H9 (cell line): ENCODE measurements at regions not wholly inside any gene's neighbourhood (a gene's known extent, or its start where the extent isn't known, plus 50 kb on each side); places are given as distances from the start of the nearest gene placed in this dataset.

Experiments used
- DNase-seq: peaks from one replicate; pipeline ENCODE4 v3.0.0-alpha.2; 2017
- H2AFZ ChIP-seq: one replicate; pipeline ENCODE4 v1.6.1; 2013; ENCODE audit warnings: mild to moderate bottlenecking, low read length, control low read depth, moderate library complexity
- H2AK5ac ChIP-seq: 2 replicates; pipeline ENCODE4 v1.6.1; 2013; ENCODE audit warnings: low read length, control low read depth, mixed read lengths; ENCODE audit not compliant: insufficient read length
- H2BK120ac ChIP-seq: one replicate; pipeline ENCODE4 v1.6.1; 2013; ENCODE audit warnings: low read depth, mild to moderate bottlenecking, low read length, control low read depth, inconsistent platforms; ENCODE audit not compliant: poor library complexity, severe bottlenecking
- H2BK12ac ChIP-seq: 2 replicates; pipeline ENCODE4 v1.6.1; 2013; ENCODE audit warnings: low read length, control low read depth, mixed read lengths, low read depth; ENCODE audit not compliant: insufficient read length
- H2BK15ac ChIP-seq: 2 replicates; pipeline ENCODE4 v1.6.1; 2013; ENCODE audit warnings: low read depth, low read length, control low read depth
- H2BK20ac ChIP-seq: one replicate; pipeline ENCODE4 v1.6.1; 2013; ENCODE audit warnings: low read depth, mild to moderate bottlenecking, low read length, control low read depth, inconsistent platforms; ENCODE audit not compliant: poor library complexity, severe bottlenecking
- H2BK5ac ChIP-seq: 2 replicates; pipeline ENCODE4 v1.6.1; 2013; ENCODE audit warnings: low read length, control low read depth, mixed read lengths; ENCODE audit not compliant: insufficient read length
- H3K14ac ChIP-seq: 2 replicates; pipeline ENCODE4 v1.6.1; 2013; ENCODE audit warnings: low read length, control low read depth; ENCODE audit not compliant: insufficient read depth
- H3K18ac ChIP-seq: 2 replicates; pipeline ENCODE4 v1.6.1; 2013; ENCODE audit warnings: low read depth, mild to moderate bottlenecking, mixed read lengths, low read length, control low read depth; ENCODE audit not compliant: insufficient read length
- H3K23ac ChIP-seq: 2 replicates; pipeline ENCODE4 v1.6.1; 2013; ENCODE audit warnings: low read length, control low read depth, mixed read lengths, low read depth; ENCODE audit not compliant: insufficient read length
- H3K23me2 ChIP-seq: 2 replicates; pipeline ENCODE4 v1.6.1; 2013; ENCODE audit warnings: low read depth, mild to moderate bottlenecking, mixed read lengths, low read length, control low read depth; ENCODE audit not compliant: insufficient read length, poor library complexity, severe bottlenecking
- H3K27ac ChIP-seq: 2 replicates; pipeline ENCODE4 v1.5.1; 2013; ENCODE audit warnings: low read length, control low read depth, mixed read lengths, low read depth; ENCODE audit not compliant: insufficient read length
- H3K27me3 ChIP-seq: 2 replicates; pipeline ENCODE4 v1.6.1; 2013; ENCODE audit warnings: low read length, control low read depth, inconsistent platforms; ENCODE audit not compliant: insufficient read depth
- H3K4ac ChIP-seq: 2 replicates; pipeline ENCODE4 v1.6.1; 2013; ENCODE audit warnings: low read depth, mild to moderate bottlenecking, control low read depth, inconsistent platforms, low read length, moderate library complexity
- H3K4me1 ChIP-seq: 2 replicates; pipeline ENCODE4 v1.6.1; 2013; ENCODE audit warnings: low read length, control low read depth, inconsistent platforms; ENCODE audit not compliant: insufficient read depth
- H3K4me2 ChIP-seq: 2 replicates; pipeline ENCODE4 v1.6.1; 2013; ENCODE audit warnings: low read length, control low read depth, mixed read lengths; ENCODE audit not compliant: insufficient read length, insufficient read depth
- H3K56ac ChIP-seq: 2 replicates; pipeline ENCODE4 v1.6.1; 2013; ENCODE audit warnings: low read depth, mild to moderate bottlenecking, mixed read lengths, low read length, control low read depth; ENCODE audit not compliant: insufficient read length
- H3K79me1 ChIP-seq: 2 replicates; pipeline ENCODE4 v1.6.1; 2013; ENCODE audit warnings: low read depth, mild to moderate bottlenecking, moderate library complexity, low read length, control low read depth, inconsistent platforms; ENCODE audit not compliant: insufficient read depth, poor library complexity, severe bottlenecking
- H3K79me2 ChIP-seq: 2 replicates; pipeline ENCODE4 v1.6.1; 2013; ENCODE audit warnings: low read length, control low read depth, inconsistent platforms; ENCODE audit not compliant: insufficient read depth
- H3K9ac ChIP-seq: 2 replicates; pipeline ENCODE4 v1.6.1; 2013; ENCODE audit warnings: low read length, control low read depth, mixed read lengths; ENCODE audit not compliant: insufficient read length; ENCODE audit errors: extremely low read depth
- H3K9me3 ChIP-seq: one replicate; pipeline ENCODE4 v1.6.1; 2013; ENCODE audit warnings: low read depth, low read length, inconsistent platforms; ENCODE audit not compliant: control insufficient read depth
- H3T11ph ChIP-seq: one replicate; pipeline ENCODE4 v1.6.1; 2013; ENCODE audit warnings: mild to moderate bottlenecking, low read length, control low read depth, inconsistent platforms
- H4K20me1 ChIP-seq: one replicate; pipeline ENCODE4 v1.6.1; 2013; ENCODE audit not compliant: control insufficient read depth, insufficient read length, insufficient read depth
- H4K5ac ChIP-seq: 2 replicates; pipeline ENCODE4 v1.6.1; 2013; ENCODE audit warnings: low read depth, mild to moderate bottlenecking, mixed read lengths, low read length, control low read depth; ENCODE audit not compliant: insufficient read length
- H4K8ac ChIP-seq: replicated peaks from 2 replicates; pipeline ENCODE4 v1.6.1; 2013; ENCODE audit warnings: low read length, control low read depth, mixed read lengths, low read depth; ENCODE audit not compliant: insufficient read length
- H4K91ac ChIP-seq: 2 replicates; pipeline ENCODE4 v1.6.1; 2013; ENCODE audit warnings: low read depth, mild to moderate bottlenecking, moderate library complexity, mixed read lengths, low read length, control low read depth; ENCODE audit not compliant: insufficient read length
- H3K27ac Mint-ChIP-seq, 3 experiments: 2 replicates in 2 of 3; 3 replicates in 1 of 3; pipeline ENCODE4 v1.8.0; 2020 to 2021; ENCODE audit warnings: mixed read lengths in 3 of 3, mild to moderate bottlenecking in 1 of 3, moderate library complexity in 1 of 3
- H3K27me3 Mint-ChIP-seq: 2 replicates; pipeline ENCODE4 v1.8.0; 2021; ENCODE audit warnings: low read depth, mild to moderate bottlenecking, moderate library complexity, mixed read lengths
- H3K36me3 Mint-ChIP-seq, 3 experiments: 2 replicates in 2 of 3; 3 replicates in 1 of 3; pipeline ENCODE4 v1.8.0; 2020 to 2021; ENCODE audit warnings: low read depth in 3 of 3, mixed read lengths in 3 of 3; ENCODE audit not compliant: insufficient read depth in 1 of 3
- H3K4me1 Mint-ChIP-seq, 2 experiments: 2 replicates each; pipeline ENCODE4 v1.8.0; 2020; ENCODE audit warnings: mixed read lengths in 2 of 2
- H3K4me3 Mint-ChIP-seq, 2 experiments: 2 replicates in 1 of 2; 3 replicates in 1 of 2; pipeline ENCODE4 v1.8.0; 2020 to 2021; ENCODE audit warnings: mild to moderate bottlenecking in 2 of 2, mixed read lengths in 2 of 2, moderate library complexity in 1 of 2
- H3K9me3 Mint-ChIP-seq, 2 experiments: 2 replicates in 1 of 2; 3 replicates in 1 of 2; pipeline ENCODE4 v1.8.0; 2020; ENCODE audit warnings: mild to moderate bottlenecking in 2 of 2, mixed read lengths in 2 of 2, moderate library complexity in 1 of 2
- CTCF ChIP-seq: fragments of 200-600 bp; sonication (generic); conservative IDR thresholded peaks from 3 replicates; pipeline ENCODE4 v1.8.0; 2021; ENCODE audit warnings: antibody characterized with exemption, mild to moderate bottlenecking
- WGBS: extraction: QIAGEN DNeasy Blood & Tissue Kit; methylation state at CpG from one replicate; pipeline ENCODE4 v1.1.7; 2013; ENCODE audit warnings: missing lambda C conversion rate, low lambda C conversion rate, mixed read lengths; ENCODE audit not compliant: insufficient read length; ENCODE audit errors: extremely low coverage; 5-methylcytosine and 5-hydroxymethylcytosine counted together

- H3K9ac ChIP-seq, result no peak overlapping the region
- H3K23ac ChIP-seq, result no peak overlapping the region
- no peak overlapping the region for H2BK20ac ChIP-seq
- H3K4me1 ChIP-seq, result peaks cover 2% of the 10 kb centered on the region; the same call in 1 of the 2 replicates
- H4K8ac ChIP-seq, result no peak overlapping the region
- no peak overlapping the region for H3K18ac ChIP-seq
- Mint-ChIP-seq H3K27me3 (no peaks in the 10 kb centered on the region), H3K27ac (no peak overlapping the region), H3K9me3 (no peaks in the 10 kb centered on the region), H3K36me3 (no peaks in the 10 kb centered on the region), H3K4me1 (peaks cover 15 to 25% of the 10 kb centered on the region in 2 experiments), H3K4me3 (no peak overlapping the region)
- H3K27me3 ChIP-seq, result no peaks in the 10 kb centered on the region
- H4K5ac ChIP-seq, result no peak overlapping the region
- no peak overlapping the region for H2BK120ac ChIP-seq
- no peak overlapping the region for H3K4ac ChIP-seq
- TF ChIP-seq CTCF, result no peak
- H3K4me2 ChIP-seq, result no peak overlapping the region
- H3K79me1 ChIP-seq, result no peaks in the 10 kb centered on the region
- H4K20me1 ChIP-seq, result no peaks in the 10 kb centered on the region
- H3K79me2 ChIP-seq, result no peaks in the 10 kb centered on the region
- no peak overlapping the region for H2AFZ ChIP-seq
- no peak overlapping the region for H4K91ac ChIP-seq
- no peak for DNase-seq
- no peak overlapping the region for H3K56ac ChIP-seq
- H3K14ac ChIP-seq, result no peak overlapping the region
- H3K23me2 ChIP-seq, result no peaks in the 10 kb centered on the region
- no peak overlapping the region for H2BK12ac ChIP-seq
- no peak overlapping the region for H3T11ph ChIP-seq
- H3K9me3 ChIP-seq, result no peaks in the 10 kb centered on the region
- H2AK5ac ChIP-seq, result no peak overlapping the region
- no peak overlapping the region for H3K27ac ChIP-seq
- WGBS, result no CpG with 5 or more reads among the region's 2 CpGs
- no peak overlapping the region for H2BK15ac ChIP-seq
- H2BK5ac ChIP-seq, result no peak overlapping the region
Observed at GRCh38 chr11:41534861-41535260, 75.4 kb upstream of the LRRC4C start.
